ENCODE measurements at regions not wholly inside any gene's neighbourhood (a gene's known extent, or its start where the extent isn't known, plus 50 kb on each side); places are given as distances from the start of the nearest gene placed in this dataset.

DNA sequence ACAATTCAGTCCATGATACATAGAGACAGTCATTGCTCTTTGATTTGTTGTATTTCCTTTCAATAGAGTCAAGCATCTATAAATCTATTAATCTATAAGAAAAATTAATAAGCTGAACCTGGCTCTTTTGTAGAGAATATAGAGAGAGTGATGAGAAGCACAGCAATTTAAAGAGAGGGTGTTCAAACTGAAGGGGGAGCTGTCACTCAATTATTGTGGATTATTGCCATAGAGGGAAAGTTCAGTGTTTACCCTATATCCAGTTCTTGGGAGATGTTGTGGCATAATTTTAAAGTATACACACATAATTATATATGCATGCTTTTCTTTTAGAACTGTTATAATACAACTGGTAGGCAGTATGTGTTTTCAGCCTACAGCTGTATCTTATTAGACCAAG is 1469.0 kb upstream of the PABPC4L start:
- TF ChIP-seq CTCF (IDR thresholded peaks at IDR 0.05; ENCODE audit: insufficient read depth, low read length, poor library complexity, severe bottlenecking) (no peak), EZH2phosphoT487 (conservative IDR thresholded peaks at IDR 0.05; ENCODE audit: low read length) (no peak)

Measured in SU-DHL-6 (cell line).